D721Med (cell line): ENCODE measurements at regions not wholly inside any gene's neighbourhood (a gene's known extent, or its start where the extent isn't known, plus 50 kb on each side); places are given as distances from the start of the nearest gene placed in this dataset.
"Not testable (repeated sequence)": the region's sequence is repeated elsewhere in the genome, so short reads cannot be mapped to it uniquely, and the experiment has no call there.

ENCODE experiments used
- DNase-seq: peaks from one replicate; pipeline ENCODE4 v3.0.0; 2011; ENCODE audit warnings: low spot score; ENCODE audit not compliant: insufficient read length
- FAIRE-seq: peaks from 2 replicates; lab custom pipeline; 2011; peaks lifted over from hg19 to GRCh38; lab: Jason Lieb, UNC
- CTCF ChIP-seq: IDR thresholded peaks from 2 replicates; pipeline ENCODE4 v1.5.1; 2012; ENCODE audit warnings: mild to moderate bottlenecking, control low read depth; ENCODE audit not compliant: insufficient read depth; ENCODE audit errors: missing control alignments

- no peak for TF ChIP-seq CTCF
- no peak for FAIRE-seq
- no peak for DNase-seq
Observed at GRCh38 chr2:66095820-66096345, 339.0 kb upstream of the MEIS1 start.

GRCh38 chr2:66094689-66095088 is 340.2 kb upstream of the MEIS1 start:
- FAIRE-seq, DNase-seq: not testable (repeated sequence)

GRCh38 chr2:66093371-66093770 is 341.6 kb upstream of the MEIS1 start:
- no peak for TF ChIP-seq CTCF
- DNase-seq (no peak), FAIRE-seq (no peak)

GRCh38 chr2:66084948-66085590 is 349.9 kb upstream of the MEIS1 start:
- DNase-seq = no peak
- TF ChIP-seq CTCF = no peak
- FAIRE-seq = no peak

- no peak for DNase-seq
- FAIRE-seq = no peak
- TF ChIP-seq CTCF = no peak
Observed at GRCh38 chr2:66082581-66082980, 352.3 kb upstream of the MEIS1 start.

GRCh38 chr2:66080127-66080526 is 354.8 kb upstream of the MEIS1 start:
- DNase-seq (no peak), FAIRE-seq (no peak)
- no peak for TF ChIP-seq CTCF

- no peak for TF ChIP-seq CTCF
- no peak for DNase-seq
- no peak for FAIRE-seq
Observed at GRCh38 chr2:66073172-66073571, 361.8 kb upstream of the MEIS1 start.
